ENCODE measurements at regions not wholly inside any gene's neighbourhood (a gene's known extent, or its start where the extent isn't known, plus 50 kb on each side); places are given as distances from the start of the nearest gene placed in this dataset.

GRCh38 chr13:55550624-55551023 lies 1590.1 kb upstream of the PRR20A start:
- Histone ChIP-seq H3K27me3 (ENCODE audit: control insufficient read depth, insufficient read depth, low read length) (no peaks in the 10 kb centered on the region), H3K36me3 (ENCODE audit: control insufficient read depth, insufficient read depth, low read length) (no peaks in the 10 kb centered on the region), H3K4me1 (ENCODE audit: control insufficient read depth, insufficient read depth, low read length) (no peaks in the 10 kb centered on the region), H3K27ac (ENCODE audit: low read length) (no peak overlapping the region), H3K4me3 (ENCODE audit: low read length) (no peak overlapping the region), H3K9me3 (ENCODE audit: control insufficient read depth, insufficient read depth, low read length) (peaks cover 4% of the 10 kb centered on the region)
- Mint-ChIP-seq H3K27me3 (ENCODE audit: low read depth in 2 of 2) (no peaks in the 10 kb centered on the region), H3K36me3 (peaks cover 5% of the 10 kb centered on the region), H3K4me1 (no peaks in the 10 kb centered on the region), H3K4me3 (no peak overlapping the region), H3K9me3 (peaks cover 13 to 23% of the 10 kb centered on the region in 2 donors), H3K27ac (no peak overlapping the region)
- ATAC-seq (no peak), DNase-seq (no peak)
- intact Hi-C loops (cut with micrococcal nuclease), result no loop called here
- TF ChIP-seq CTCF (IDR thresholded peaks at IDR 0.05), result no peak

DNA sequence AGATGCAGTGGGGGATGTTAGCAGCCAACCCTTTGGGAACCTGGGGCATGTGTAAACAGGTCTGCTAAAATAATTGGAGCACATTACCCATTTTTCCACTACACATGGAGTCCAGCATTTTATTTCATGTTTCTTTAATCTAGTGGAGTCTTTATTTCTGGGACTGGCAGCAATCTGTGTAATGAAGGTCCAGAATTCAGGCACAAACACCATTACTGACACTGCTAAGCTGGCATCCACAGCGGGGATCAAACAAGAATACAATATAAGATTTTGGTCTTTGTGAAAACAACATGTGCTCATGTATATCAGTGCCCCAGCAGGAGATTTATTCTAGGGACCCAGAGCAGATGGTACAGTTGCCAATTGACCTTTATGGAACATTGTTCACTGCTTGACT lies 1587.0 kb upstream of the PRR20A start:
- Histone ChIP-seq H3K27ac (ENCODE audit: low read length) (no peak overlapping the region), H3K27me3 (ENCODE audit: control insufficient read depth, insufficient read depth, low read length) (no peaks in the 10 kb centered on the region), H3K36me3 (ENCODE audit: control insufficient read depth, insufficient read depth, low read length) (no peaks in the 10 kb centered on the region), H3K4me1 (ENCODE audit: control insufficient read depth, insufficient read depth, low read length) (no peaks in the 10 kb centered on the region), H3K4me3 (ENCODE audit: low read length) (no peak overlapping the region), H3K9me3 (ENCODE audit: control insufficient read depth, insufficient read depth, low read length) (peaks cover 4% of the 10 kb centered on the region)
- WGBS (ENCODE audit: insufficient coverage), result 83% methylated on average over 1 of the region's 1 CpG
- H3K9me3 Mint-ChIP-seq, result peaks cover 18 to 37% of the 10 kb centered on the region in 2 donors
- no peak overlapping the region for H3K27ac Mint-ChIP-seq
- no peaks in the 10 kb centered on the region for H3K4me1 Mint-ChIP-seq
- no peak overlapping the region for H3K4me3 Mint-ChIP-seq
- DNase-seq (no peak), ATAC-seq (no peak)
- no peaks in the 10 kb centered on the region for H3K27me3 Mint-ChIP-seq (ENCODE audit: low read depth in 2 of 2)
- intact Hi-C loops (cut with micrococcal nuclease), result no loop called here
- no peak for TF ChIP-seq CTCF (IDR thresholded peaks at IDR 0.05)
- H3K36me3 Mint-ChIP-seq, result peaks cover 5% of the 10 kb centered on the region

GRCh38 chr13:55554741-55555140 lies 1586.0 kb upstream of the PRR20A start:
- no peak overlapping the region for H3K4me3 Mint-ChIP-seq
- no peaks in the 10 kb centered on the region for H3K4me1 ChIP-seq (ENCODE audit: control insufficient read depth, insufficient read depth, low read length)
- 100% methylated on average over 1 of the region's 1 CpG for WGBS (ENCODE audit: insufficient coverage)
- H3K27ac Mint-ChIP-seq, result no peak overlapping the region
- no peak overlapping the region for H3K27ac ChIP-seq (ENCODE audit: low read length)
- no peaks in the 10 kb centered on the region for H3K36me3 ChIP-seq (ENCODE audit: control insufficient read depth, insufficient read depth, low read length)
- no peaks in the 10 kb centered on the region for H3K4me1 Mint-ChIP-seq
- H3K9me3 Mint-ChIP-seq, result peaks cover 21 to 41% of the 10 kb centered on the region in 2 donors
- no peak for TF ChIP-seq CTCF (IDR thresholded peaks at IDR 0.05)
- H3K27me3 ChIP-seq (ENCODE audit: control insufficient read depth, insufficient read depth, low read length), result no peaks in the 10 kb centered on the region
- peaks cover 5% of the 10 kb centered on the region for H3K36me3 Mint-ChIP-seq
- H3K27me3 Mint-ChIP-seq (ENCODE audit: low read depth in 2 of 2), result no peaks in the 10 kb centered on the region
- no peak overlapping the region for H3K4me3 ChIP-seq (ENCODE audit: low read length)
- DNase-seq (no peak), ATAC-seq (no peak)
- intact Hi-C loops (cut with micrococcal nuclease), result no loop called here
- peaks cover 4% of the 10 kb centered on the region for H3K9me3 ChIP-seq (ENCODE audit: control insufficient read depth, insufficient read depth, low read length)

- Mint-ChIP-seq H3K4me3 (no peak overlapping the region), H3K36me3 (no peaks in the 10 kb centered on the region)
- H3K27me3 ChIP-seq (ENCODE audit: control insufficient read depth, insufficient read depth, low read length), result no peaks in the 10 kb centered on the region
Observed at GRCh38 chr13:55560331-55560730, 1580.4 kb upstream of the PRR20A start.

More at GRCh38 chr13:55560331-55560730, 1580.4 kb upstream of the PRR20A start:
- peaks cover 6% of the 10 kb centered on the region for H3K9me3 ChIP-seq (ENCODE audit: control insufficient read depth, insufficient read depth, low read length)
- no peak for TF ChIP-seq CTCF (IDR thresholded peaks at IDR 0.05)
- no peak overlapping the region for H3K4me3 ChIP-seq (ENCODE audit: low read length)
- H3K27ac ChIP-seq (ENCODE audit: low read length), result no peak overlapping the region
- intact Hi-C loops (cut with micrococcal nuclease), result no loop called here
- Mint-ChIP-seq H3K4me1 (no peaks in the 10 kb centered on the region), H3K27ac (no peak overlapping the region), H3K27me3 (ENCODE audit: low read depth in 2 of 2) (no peaks in the 10 kb centered on the region), H3K9me3 (peaks cover 16 to 21% of the 10 kb centered on the region in 2 donors)
- ATAC-seq (no peak), DNase-seq (no peak)
- H3K4me1 ChIP-seq (ENCODE audit: control insufficient read depth, insufficient read depth, low read length), result no peaks in the 10 kb centered on the region
- no peaks in the 10 kb centered on the region for H3K36me3 ChIP-seq (ENCODE audit: control insufficient read depth, insufficient read depth, low read length)
